SK-N-MC (cell line): ENCODE measurements at regions not wholly inside any gene's neighbourhood (a gene's known extent, or its start where the extent isn't known, plus 50 kb on each side); places are given as distances from the start of the nearest gene placed in this dataset.

ENCODE experiments used
- EZH2 ChIP-seq: fragments of 200-600 bp; sonication (generic); IDR thresholded peaks from one replicate; pipeline ENCODE4 v1.6.1; 2017; ENCODE audit warnings: antibody characterized with exemption
- FOXP2 ChIP-seq: optimal IDR thresholded peaks from 2 replicates; pipeline ENCODE3; 2011; ENCODE audit warnings: mild to moderate bottlenecking, moderate library complexity; ENCODE audit not compliant: insufficient read depth; ENCODE audit errors: extremely low read length, control extremely low read depth
- POLR2AphosphoS5 ChIP-seq: IDR thresholded peaks from 2 replicates; pipeline ENCODE4 v1.6.1; 2012; ENCODE audit warnings: mild to moderate bottlenecking, low read depth, low read length, borderline replicate concordance

DNA sequence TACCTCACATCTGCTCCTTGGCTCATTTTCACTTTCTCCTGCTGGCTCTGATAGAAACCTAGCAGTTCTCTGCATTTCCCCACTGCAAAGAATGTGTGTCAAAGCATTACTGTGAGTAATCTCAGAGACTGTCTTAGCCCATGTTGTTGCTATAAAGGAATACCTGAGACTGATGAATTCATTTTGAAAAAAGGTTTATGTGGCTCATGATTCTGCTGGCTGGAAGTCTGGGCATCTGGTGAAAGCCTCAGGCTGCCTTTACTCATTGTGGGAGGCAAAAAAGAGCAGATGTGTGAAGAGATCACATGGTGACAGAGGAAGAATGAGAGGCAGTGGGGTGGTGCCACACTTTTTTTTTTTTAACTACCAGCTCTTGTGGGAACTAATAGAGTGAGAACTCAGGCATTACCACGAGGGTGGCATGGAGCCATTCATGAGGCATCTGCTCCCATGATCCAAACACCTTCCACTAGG, 191.6 kb upstream of the CTNND2 start:
- TF ChIP-seq EZH2: no peak
- TF ChIP-seq POLR2AphosphoS5: no peak
- TF ChIP-seq FOXP2: no peak
